GM19043 (cell line): ENCODE measurements at regions not wholly inside any gene's neighbourhood (a gene's known extent, or its start where the extent isn't known, plus 50 kb on each side); places are given as distances from the start of the nearest gene placed in this dataset.
"Not testable (repeated sequence)": the region's sequence is repeated elsewhere in the genome, so short reads cannot be mapped to it uniquely, and the experiment has no call there.

Experiments used
- ATAC-seq: cut with Tn5 transposase; IDR thresholded peaks from one replicate; pipeline ENCODE4 v1.9.1; 2021; ENCODE audit warnings: low read depth; ENCODE audit not compliant: unreplicated experiment

DNA sequence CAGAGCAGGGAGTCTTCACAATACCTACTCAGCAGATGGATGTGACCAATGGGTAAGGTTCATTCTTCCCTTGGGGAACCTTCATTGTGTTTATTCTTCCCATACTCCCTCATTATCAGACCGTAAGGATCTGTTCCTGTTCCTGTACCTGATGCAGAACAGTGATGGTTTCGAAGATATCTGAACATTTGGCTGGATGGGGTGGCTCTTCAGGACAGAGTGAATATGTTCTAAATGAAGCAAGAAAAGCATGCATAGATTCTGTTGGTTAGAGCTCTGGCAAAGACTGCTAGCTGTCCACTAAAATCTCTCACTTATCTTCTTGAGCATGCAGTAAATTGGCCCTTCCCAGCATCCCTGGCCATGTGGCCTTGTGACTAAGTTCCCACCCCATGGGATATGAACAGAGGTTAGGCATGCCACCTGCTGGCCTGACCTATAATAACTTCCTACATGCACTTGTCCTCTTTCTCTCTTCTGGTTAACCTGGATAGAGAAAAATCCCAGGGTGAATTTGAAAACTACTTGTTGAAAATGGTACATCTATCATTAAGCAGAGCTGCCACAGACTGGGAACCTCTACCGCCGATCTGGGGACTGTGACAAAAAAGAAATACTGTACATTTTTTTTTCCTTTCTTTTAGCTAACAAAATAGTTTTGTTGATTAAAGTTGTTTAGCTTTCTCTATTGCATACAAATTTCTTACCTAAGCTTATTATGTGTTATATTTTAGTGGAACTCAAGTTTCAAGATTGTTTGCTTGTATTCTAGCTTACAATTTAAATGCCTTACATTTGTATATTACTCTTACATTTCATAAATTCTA, 60.0 kb upstream of the BANK1 start:
- ATAC-seq = peak; percentile 89

DNA sequence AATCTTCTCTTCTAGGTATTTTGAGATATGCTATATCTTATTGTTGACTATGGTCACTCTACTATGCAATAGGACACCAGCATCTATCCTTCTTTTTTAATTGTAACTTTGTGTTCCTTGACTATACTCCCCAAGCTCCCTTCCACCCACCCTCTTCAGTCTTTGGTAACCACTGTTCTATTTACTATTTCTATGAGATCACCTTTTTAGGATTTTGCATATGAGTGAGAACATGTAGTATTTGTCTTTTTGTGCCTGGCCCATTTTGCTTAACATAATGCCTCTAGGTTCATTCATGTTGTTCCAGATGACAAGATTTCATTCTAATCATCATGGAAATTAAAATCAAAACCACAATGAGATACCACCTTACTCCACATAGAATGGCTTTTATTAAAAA, 63.3 kb upstream of the BANK1 start:
- ATAC-seq = no peak

DNA sequence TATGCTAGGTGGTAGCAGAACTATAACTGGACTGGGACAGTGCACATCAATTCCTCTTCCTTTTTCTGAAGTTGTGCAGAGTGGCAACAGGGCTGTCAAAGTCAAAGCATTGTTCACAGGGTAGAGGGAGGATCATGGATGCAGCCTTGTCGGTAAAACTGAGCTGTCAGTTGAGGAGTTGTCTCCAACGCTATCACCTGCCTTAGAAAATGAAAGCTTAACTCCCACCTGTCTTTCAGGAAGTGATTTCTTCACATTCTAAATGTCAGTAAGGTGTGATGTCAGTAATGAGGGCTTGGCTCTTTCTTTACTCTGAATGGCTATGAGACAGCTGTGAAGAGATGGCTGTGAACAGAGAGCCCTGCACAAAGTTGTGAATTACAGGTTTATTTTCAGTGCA, 66.4 kb upstream of the BANK1 start:
- ATAC-seq = no peak

DNA sequence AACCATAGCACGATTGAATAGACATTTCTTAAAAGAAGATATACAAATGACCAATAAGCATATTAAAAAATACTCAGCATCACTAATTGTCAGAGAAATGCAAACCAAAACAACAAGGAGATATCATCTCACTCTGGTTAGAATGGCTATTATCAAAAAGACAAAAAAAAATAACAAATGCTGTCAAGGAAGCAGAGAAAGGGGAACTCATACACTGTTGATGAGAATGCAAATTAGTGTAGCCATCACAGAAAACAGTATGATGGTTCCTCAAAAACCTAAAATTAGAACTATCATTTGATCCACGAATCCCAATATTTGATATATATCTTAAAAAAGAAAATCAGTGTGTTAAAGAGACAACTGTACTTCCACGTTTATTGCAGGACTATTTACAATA, 71.7 kb upstream of the BANK1 start:
- no peak for ATAC-seq

DNA sequence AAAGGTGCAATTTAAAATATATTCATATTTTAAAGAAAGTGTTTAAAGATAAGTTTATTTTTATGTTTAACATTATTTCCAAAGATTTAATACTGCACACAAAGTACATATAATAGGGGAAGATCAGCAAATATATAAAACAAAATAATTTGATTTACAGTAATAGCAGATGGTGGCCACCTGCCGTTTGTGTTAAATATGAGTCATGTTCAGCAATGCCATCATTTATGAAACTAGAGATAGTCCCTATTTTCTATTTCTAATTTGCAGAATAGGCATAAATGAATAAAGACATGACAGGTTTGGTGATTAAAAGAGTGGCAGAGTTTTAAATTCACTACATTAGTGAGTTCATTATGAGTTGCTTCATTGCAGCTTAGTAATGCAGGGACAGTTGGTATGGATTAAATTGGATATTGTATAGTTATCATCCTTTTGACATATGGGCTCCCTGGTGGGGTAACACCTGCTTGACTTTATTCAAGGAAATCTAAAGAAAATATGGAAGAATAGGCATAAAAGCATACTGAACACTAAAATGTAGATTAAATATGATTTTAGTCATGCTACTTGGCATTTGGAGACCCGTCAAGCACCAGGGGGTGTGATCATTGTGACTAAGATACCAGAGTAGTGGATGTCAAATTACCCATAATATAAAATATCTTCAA, 78.8 kb upstream of the BANK1 start:
- ATAC-seq = no peak

DNA sequence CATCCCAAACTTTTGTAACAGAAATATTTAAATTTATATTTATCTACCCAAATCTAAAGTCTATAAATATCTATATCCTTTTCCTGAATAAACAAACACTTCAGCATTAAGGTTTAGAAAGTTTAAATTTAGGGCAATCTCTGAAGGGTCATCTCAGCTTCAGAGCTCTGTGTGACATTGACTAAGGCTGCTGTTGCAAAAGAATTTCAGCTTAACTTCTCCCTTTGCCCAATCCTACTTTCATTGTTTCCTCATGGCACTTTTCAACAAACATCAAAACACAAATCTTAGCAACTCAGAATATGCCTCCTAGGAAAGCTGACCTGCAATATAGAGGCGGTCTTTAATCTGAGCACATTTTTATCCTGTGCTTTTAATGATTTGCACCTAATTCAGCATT, 79.7 kb upstream of the BANK1 start:
- ATAC-seq = no peak

DNA sequence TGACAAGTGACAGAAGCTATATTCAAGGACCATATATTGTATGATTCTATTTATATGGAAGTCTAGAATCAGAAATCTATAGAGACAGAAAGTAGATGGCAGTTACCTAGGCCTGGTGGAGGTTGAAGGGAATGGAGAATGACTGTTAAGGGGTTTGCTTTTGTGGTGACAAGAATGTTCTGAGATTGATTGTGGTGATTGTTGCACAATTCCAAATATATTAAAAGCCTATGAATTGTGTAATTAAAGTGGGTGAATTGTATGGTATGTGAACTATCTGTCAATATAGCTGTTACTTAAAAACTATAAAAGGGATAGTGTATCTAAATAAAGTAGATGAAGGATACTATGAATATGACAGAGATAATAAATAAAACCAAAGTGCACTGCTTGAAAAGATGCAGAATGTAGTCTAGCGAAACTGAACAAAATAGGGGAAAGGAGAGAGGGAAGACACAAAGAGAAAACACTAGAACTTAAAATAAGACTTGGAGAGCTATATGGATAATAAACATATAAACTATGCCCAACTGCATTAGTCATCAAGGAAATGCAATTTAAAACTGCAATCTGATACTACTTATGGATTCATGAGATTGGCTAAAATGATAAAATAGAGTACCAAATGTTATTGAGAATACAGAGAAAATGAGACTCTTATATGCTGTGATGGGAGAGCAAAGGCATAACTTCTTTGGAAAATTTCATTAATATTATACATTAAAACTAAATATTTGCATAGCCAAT, 82.1 kb upstream of the BANK1 start:
- no peak for ATAC-seq

DNA sequence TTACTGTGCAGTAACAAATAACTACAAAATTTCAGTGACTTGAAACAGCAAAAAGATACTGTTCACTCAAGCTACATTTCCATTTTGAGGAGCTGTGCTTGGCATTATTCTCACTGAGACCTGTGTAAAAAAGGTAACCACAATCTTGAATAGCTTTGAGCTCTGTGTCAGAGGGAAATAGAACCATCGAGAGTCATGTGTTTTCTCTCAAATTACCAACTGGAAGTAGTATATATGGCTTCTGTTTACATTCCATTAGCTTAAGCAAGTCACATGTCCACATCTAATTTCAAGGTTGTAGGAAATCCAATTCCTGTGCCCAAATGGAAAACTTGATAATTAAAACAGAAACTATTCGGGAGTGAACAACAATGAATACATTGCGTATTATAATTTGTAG, 82.9 kb upstream of the BANK1 start:
- no peak for ATAC-seq

DNA sequence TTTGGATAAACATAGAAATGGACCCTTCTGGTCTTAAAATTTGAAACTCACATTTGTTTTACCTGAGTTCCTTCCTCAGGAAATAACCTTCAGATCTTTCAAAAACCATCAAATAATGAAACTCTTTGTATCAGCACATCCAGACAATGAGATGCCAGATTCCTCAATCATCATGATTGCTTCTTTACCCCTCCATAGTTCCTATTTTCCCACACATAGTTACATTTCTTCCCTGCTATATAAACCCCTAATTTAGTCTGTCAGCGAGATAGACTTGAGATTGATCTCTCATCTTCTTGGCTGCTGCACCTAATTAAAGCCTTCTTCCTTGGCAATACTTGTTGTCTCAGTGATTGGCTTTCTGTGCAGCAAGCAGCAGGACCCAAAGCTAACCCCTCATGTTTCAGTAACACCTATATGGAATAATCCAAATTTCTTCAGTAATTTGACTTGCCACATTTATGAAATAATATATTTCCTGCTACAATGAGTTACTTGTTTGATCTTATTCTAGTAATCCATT, 83.9 kb upstream of the BANK1 start:
- ATAC-seq = no peak

DNA sequence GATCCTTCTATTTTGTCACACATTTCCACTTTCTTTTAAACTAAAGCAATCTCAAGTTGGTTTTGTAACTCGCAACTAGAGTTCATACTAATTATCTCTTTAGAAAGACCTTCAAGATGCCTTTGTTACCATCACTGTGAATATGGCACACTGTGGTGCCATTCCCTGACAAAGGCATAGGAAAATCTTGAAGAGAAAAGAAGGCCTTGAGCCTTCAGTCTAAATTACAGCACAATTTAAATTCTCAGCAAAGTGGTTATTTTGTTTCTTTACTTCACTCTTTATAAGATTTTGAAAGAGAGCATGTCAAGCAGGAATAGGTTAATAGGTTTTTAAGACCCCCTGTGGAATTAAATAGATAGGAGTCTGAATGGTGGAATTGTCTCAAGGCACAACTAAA, 89.0 kb upstream of the BANK1 start:
- no peak for ATAC-seq

DNA sequence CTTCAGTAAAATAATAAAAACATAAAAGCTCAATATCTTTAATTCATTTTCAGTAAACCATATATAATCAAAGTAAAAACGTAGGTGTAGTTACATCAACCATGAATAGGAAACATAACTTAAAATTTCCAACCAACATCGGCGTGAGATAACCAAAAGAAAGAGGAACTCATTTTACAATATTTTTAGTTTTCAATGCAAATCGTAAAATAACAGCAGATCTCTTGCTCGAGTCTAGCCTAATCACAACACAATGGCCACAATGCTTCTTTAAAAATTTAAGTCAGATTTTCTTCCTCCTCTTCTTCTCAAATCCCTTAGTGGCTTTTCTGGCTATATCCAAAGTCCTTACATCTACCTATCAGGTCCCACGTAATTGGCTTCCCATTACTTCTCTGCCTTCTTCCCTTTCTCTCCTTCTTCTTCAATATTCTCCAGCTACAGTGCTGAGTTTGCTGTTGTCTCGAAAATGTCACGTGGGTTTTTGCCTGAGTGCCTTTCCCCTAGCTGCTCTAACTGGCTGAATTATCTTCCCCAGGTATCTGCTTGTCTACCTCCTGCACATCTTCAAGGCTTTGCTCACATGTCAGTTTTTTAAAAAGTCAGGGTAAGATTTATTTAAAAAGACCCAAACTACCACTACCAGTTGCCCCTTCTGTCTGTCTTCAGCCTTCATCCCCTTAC, 90.9 kb upstream of the BANK1 start:
- ATAC-seq = no peak

DNA sequence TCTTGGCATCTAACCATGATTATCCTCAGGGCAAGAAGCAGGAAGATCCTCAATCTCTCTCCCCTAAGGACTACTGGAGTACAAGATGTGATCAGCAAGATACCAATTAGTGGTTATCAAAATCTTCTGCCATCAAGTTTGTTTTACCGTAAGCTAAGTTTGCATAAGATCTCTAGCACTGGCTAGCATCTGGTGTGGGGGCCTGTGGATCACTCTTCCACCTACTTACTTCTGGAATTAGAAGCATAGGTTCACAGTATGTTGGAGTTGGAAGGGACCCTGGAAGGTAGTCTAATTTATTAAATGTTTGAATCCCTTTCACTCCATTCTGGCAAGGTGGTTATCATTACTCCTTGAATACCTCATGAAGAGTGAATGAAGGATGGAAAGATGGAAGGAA, 93.3 kb upstream of the BANK1 start:
- no peak for ATAC-seq

DNA sequence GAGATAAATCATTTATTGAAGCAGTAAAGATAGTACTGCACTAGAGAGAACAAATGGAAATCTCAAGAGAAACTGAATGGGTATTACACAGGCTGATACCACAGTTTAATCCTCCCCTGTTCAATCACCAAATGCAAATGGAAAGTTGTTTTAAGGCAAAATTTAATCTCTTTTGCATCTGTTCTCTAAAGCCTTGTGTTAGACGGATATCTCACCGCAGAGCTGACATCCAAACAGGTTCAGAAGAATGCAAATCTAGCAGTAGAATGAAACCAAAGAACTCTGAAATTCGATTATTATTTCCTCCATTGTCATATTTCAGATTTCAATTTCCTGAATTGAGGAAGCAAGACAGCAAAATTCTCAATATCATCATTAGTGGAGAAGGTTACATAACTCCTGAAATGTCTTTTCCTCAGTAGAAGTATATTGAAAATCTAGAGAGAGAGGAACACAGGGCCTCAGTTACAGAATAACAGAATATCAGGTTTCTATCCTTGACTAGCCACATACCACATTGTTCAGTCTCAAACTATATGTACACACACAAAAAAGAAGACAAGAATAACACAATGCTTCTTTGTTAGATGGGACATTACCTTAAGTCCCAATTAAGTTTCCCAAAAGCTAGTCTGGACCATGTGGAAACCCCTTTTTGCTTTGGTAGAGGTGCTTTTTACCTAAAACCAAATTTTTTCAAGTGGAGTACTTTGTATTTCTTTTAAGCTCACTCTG, 94.1 kb upstream of the BANK1 start:
- ATAC-seq = no peak

DNA sequence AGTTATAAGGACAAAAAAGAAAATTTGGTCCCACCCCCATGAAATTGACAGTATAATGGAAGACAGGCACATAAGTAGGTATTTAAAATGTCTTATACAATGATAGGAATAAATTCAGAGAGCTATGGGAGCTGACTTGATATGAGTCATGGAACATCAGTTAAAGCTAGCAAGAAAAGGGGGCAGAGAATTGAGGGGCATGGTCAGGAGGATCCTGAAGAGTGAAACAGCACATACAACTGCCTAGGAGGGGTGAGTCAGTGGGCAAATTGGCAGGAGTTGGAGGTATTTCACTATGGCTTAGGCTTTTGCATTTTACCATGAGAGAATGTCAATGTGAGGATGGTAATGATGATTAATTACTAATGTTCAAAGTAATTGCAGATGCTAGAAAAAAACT, 95.4 kb upstream of the BANK1 start:
- ATAC-seq = no peak

DNA sequence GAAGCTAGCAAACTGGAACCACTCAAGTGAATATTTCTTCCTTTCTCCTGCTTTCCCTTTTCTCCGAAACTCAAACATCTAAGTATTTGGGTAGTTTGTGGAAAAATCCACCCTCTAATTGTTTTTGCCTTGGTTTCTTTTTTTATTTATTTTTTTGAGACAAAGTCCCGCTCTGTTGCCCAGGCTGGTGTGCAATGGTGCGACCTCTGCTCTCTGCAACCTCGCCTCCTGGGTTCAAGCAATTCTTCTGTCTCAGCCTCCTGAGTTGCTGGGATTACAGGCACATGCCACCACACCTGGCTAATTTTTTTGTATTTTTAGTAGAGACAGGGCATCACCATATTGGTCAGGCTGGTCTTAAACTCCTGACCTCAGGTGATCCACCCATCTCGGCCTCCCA, 96.1 kb upstream of the BANK1 start:
- ATAC-seq = not testable (repeated sequence)

DNA sequence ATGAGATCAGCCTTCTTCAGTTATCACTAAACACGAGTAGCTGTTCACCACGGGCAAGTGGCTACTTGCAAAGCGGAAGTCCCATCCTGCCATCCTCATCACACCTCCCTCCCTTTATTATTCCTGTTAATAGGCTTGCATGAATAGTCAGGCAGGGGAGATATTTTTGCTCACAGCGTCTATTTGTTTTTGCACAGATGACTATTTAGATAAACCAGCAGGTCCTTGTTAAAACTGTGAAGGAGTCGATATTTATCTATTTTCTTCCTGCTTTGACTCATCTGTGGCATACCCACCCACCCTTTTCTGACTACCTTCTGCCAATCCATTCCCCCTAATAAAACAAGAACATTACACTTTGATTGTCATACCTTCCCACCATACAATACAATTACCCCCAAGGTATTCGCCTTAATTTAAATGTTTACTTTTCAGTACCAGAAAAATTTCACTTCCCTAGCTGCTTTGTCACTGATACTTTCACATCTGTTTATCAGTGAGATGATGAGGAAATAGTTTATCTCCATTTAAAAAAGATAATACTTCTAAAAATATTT, 96.6 kb upstream of the BANK1 start:
- ATAC-seq = peak; percentile 73

DNA sequence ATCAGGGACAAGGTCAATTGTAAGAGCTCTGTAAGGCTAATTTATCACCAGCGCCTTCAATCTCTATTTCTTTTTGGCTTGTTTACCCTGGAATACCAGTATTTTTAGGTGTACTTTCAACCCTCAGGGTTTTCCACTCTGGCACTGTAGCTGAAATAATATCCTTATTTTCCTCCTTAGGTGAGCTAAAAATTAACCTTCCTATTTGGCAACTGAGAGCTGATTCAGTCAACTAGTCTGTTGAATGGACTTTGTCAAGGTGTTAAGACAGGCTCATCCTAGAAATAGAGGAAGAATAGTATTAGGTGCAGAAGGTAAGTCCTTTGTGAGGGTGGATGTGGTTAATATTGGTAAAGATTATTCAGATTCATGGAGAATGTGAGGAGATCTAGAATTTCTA, 101.3 kb upstream of the BANK1 start:
- ATAC-seq = no peak

DNA sequence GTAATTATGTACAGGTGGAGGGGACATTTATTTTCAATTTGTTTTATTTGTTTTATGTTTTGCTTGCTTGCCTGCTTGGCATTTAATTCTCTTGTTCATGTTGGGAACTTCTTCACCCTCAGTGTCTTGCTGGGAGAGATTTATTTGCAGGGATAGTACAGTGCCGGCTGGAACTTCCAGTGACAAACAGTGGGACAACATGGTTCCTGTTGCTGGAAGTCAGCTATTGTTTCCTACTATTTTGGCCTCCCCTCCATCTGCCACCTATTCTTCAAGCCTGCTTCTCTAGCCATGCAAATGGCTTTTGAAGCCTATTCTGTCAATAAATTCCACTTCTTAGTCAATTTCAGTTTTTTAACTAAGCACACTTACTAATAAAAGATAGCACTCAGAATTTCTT, 105.4 kb upstream of the BANK1 start:
- no peak for ATAC-seq

DNA sequence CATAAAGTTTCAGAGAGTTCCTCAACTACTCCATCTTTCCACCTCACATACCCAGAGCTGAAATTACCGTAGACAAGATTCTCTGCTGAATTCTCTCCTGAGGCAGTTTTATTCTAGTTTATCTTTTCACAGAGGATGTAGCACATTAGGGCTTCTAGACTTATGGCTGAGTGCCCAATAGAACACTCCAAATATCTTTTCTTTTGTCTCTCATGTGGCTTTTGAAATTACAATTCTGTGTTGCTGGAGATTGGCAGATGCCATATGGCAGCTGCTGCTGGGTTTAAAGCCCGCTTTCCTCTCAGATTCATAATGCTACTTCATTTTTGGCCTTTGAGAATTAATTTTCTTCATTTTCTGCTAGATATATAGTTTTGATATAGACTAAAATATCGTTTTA, 107.6 kb upstream of the BANK1 start:
- no peak for ATAC-seq

DNA sequence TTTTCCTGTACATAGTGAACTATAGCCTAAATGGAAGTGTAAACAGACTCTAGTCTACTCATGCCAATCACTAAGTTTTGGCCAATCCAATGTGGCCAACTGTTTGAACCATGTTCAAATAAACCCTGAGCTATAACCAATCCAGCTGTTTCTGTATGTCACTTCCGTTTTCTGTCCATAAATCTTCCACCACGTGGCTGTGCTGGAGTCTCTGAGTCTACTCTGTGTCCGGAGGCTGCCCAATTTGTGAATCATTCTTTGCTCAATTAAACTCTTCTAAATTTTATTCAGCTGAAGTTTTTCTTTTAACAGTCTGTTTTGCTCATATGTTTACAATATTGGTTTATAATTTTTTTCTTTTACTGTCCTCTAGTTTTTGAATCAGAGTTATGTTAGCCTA, 112.3 kb upstream of the BANK1 start:
- ATAC-seq = no peak
